B cell (primary cell): ENCODE measurements at regions not wholly inside any gene's neighbourhood (a gene's known extent, or its start where the extent isn't known, plus 50 kb on each side); places are given as distances from the start of the nearest gene placed in this dataset.

ENCODE experiments used
- ATAC-seq: fragments of 200-7000 bp; cut with Tn5 transposase; one replicate; pipeline ENCODE4 v1.10.0; 2021; ENCODE audit warnings: low read depth, mild to moderate bottlenecking, moderate number of reproducible peaks, moderate library complexity
- CTCF ChIA-PET: fragments of 350-600 bp; sonication (Branson Sonifier 250); formaldehyde crosslinking; loops from one replicate; lab custom pipeline; 2021; ENCODE audit warnings: antibody characterized with exemption, inconsistent platforms; lab: Charles Lee
- POLR2A ChIA-PET: fragments of 350-600 bp; sonication (Branson Sonifier 250); formaldehyde crosslinking; loops from one replicate; lab custom pipeline; 2021; ENCODE audit warnings: antibody characterized with exemption; lab: Charles Lee
- DNase-seq: peaks from one replicate; pipeline ENCODE4 v3.0.0; 2013
- H2AFZ ChIP-seq: 2 replicates; pipeline ENCODE4 v1.6.1; 2012; ENCODE audit warnings: mild to moderate bottlenecking, low read depth, low read length; ENCODE audit not compliant: insufficient read depth, poor library complexity, severe bottlenecking
- H3K27ac ChIP-seq, 2 donors: 1 replicate in 1 of 2; 2 replicates in 1 of 2; pipeline ENCODE4 v1.5.1; 2012 to 2013; ENCODE audit warnings: low read length in 2 of 2, mild to moderate bottlenecking in 2 of 2, moderate library complexity in 1 of 2
- H3K27me3 ChIP-seq, 4 experiments: fragments of 200-600 bp in 1 of 4; sonication (generic) in 1 of 4; replicated peaks in 1 of 4; 1 replicate in 2 of 4; 2 replicates in 2 of 4; pipeline versions ENCODE4 v1.6.1 to v1.7.0; 2013 to 2016; ENCODE audit warnings: low read length in 3 of 4, mild to moderate bottlenecking in 2 of 4, mixed read lengths in 1 of 4, moderate library complexity in 1 of 4; ENCODE audit not compliant: insufficient read depth in 4 of 4, control insufficient read depth in 3 of 4; ENCODE audit errors: control extremely low read depth in 1 of 4
- H3K36me3 ChIP-seq, 2 experiments: replicated peaks in 1 of 2; 1 replicate in 1 of 2; 2 replicates in 1 of 2; pipeline versions ENCODE4 v1.6.1 to v1.7.1; 2013; ENCODE audit warnings: low read length in 1 of 2; ENCODE audit not compliant: insufficient read depth in 2 of 2, control insufficient read depth in 1 of 2; ENCODE audit errors: control extremely low read depth in 1 of 2, extremely low read depth in 1 of 2
- H3K4me1 ChIP-seq, 2 donors: fragments of 200-600 bp in 1 of 2; sonication (generic) in 1 of 2; 1 replicate in 1 of 2; 2 replicates in 1 of 2; pipeline versions ENCODE4 v1.5.1 to v1.6.1; 2013 to 2017; ENCODE audit warnings: low read length in 2 of 2; ENCODE audit not compliant: control insufficient read depth in 2 of 2, insufficient read depth in 2 of 2
- H3K4me2 ChIP-seq: replicated peaks from 2 replicates; pipeline ENCODE3; 2012; ENCODE audit warnings: mild to moderate bottlenecking, low read depth, low read length; ENCODE audit not compliant: poor library complexity, severe bottlenecking
- H3K4me3 ChIP-seq, 5 experiments: fragments of 200-600 bp in 1 of 5; sonication (generic) in 1 of 5; 1 replicate in 3 of 5; 2 replicates in 2 of 5; pipeline versions ENCODE4 v1.5.1 to v1.7.0; 2011 to 2016; ENCODE audit warnings: low read length in 4 of 5, mild to moderate bottlenecking in 4 of 5, low read depth in 2 of 5, control low read depth in 1 of 5, moderate library complexity in 1 of 5; ENCODE audit not compliant: insufficient read depth in 1 of 5; ENCODE audit errors: control extremely low read depth in 1 of 5, extremely low read depth in 1 of 5
- H3K79me2 ChIP-seq: fragments of 200-600 bp; sonication (generic); one replicate; pipeline ENCODE4 v1.6.0; 2016; ENCODE audit warnings: low read length; ENCODE audit not compliant: control insufficient read depth, insufficient read depth
- H3K9ac ChIP-seq: fragments of 200-600 bp; sonication (generic); 2 replicates; pipeline ENCODE4 v1.6.1; 2017; ENCODE audit warnings: mild to moderate bottlenecking, low read length, moderate library complexity
- H3K9me3 ChIP-seq, 3 donors: one replicate each; pipeline versions ENCODE4 v1.6.1 to v1.7.1; 2013; ENCODE audit warnings: low read length in 2 of 3; ENCODE audit not compliant: control insufficient read depth in 2 of 3, insufficient read depth in 1 of 3; ENCODE audit errors: control extremely low read depth in 1 of 3
- H4K20me1 ChIP-seq: 2 replicates; pipeline ENCODE4 v1.6.0; 2012; ENCODE audit warnings: mild to moderate bottlenecking, low read length; ENCODE audit not compliant: insufficient read depth, control insufficient read depth, poor library complexity, severe bottlenecking
- H3K27ac Mint-ChIP-seq: one replicate; pipeline ENCODE4 v1.8.0; 2021; ENCODE audit warnings: mixed read lengths
- H3K27me3 Mint-ChIP-seq: one replicate; pipeline ENCODE4 v1.8.0; 2021; ENCODE audit warnings: mixed read lengths
- H3K4me1 Mint-ChIP-seq: one replicate; pipeline ENCODE4 v1.8.0; 2021; ENCODE audit warnings: mixed read lengths
- H3K4me3 Mint-ChIP-seq: one replicate; pipeline ENCODE4 v1.8.0; 2021; ENCODE audit warnings: mixed read lengths
- H3K9me3 Mint-ChIP-seq: one replicate; pipeline ENCODE4 v1.8.0; 2022; ENCODE audit warnings: mixed read lengths; ENCODE audit not compliant: insufficient read depth
- EZH2 ChIP-seq: IDR thresholded peaks from 2 replicates; pipeline ENCODE4 v1.6.1; 2012; ENCODE audit warnings: borderline replicate concordance, low read depth, mild to moderate bottlenecking, moderate library complexity, low read length; ENCODE audit not compliant: insufficient read depth, poor library complexity, severe bottlenecking
- WGBS: methylation state at CpG from one replicate; pipeline ENCODE4 v1.1.5; 2013; ENCODE audit warnings: missing lambda C conversion rate; ENCODE audit not compliant: insufficient coverage; 5-methylcytosine and 5-hydroxymethylcytosine counted together
- intact Hi-C: fragments of 100-400 bp; cut with micrococcal nuclease; formaldehyde crosslinking; loops from one replicate; pipeline ENCODE4 v1.10.0; 2022
- TF ChIP-seq, protein P1 (sequence below): fragments of 200-600 bp; IDR thresholded peaks from one replicate; pipeline ENCODE4 v1.8.0; 2022; ENCODE audit warnings: antibody characterized with exemption, mild to moderate bottlenecking

DNA sequence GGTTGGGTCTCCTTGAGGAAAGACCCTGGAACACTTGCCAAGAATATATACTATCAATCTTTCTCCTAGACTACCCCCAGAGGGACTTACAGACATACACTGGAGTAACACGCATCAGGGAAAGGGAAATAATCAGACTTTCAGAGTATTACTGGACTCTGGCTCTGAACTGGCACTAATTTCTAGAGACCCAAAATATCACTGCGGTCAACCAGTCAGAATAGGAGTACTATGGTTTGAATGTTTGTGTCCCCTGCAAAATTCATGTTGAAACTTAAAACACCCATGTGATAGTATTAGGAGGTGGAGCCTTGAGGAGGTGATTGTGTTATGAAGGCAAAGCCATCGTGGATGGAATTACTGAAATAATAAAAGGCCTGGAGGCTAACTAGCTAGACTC, 323.7 kb downstream of the EN1 start:
- Histone ChIP-seq H3K27ac (no peak overlapping the region), H3K9ac (no peak overlapping the region), H3K4me3 (no peak overlapping the region), H3K4me1 (no peaks in the 10 kb centered on the region), H2AFZ (no peak overlapping the region), H3K9me3 (peaks cover 0 to 16% (median 3%) of the 10 kb centered on the region in 3 donors), H3K36me3 (no peaks in the 10 kb centered on the region), H3K79me2 (no peaks in the 10 kb centered on the region), H3K27me3 (no peaks in the 10 kb centered on the region), H4K20me1 (no peaks in the 10 kb centered on the region), H3K4me2 (no peak overlapping the region)
- intact Hi-C loops, result no loop called here
- no CpG with 5 or more reads among the region's 3 CpGs for WGBS
- no peak overlapping the region for H3K27ac Mint-ChIP-seq
- H3K4me3 Mint-ChIP-seq, result no peak overlapping the region
- H3K4me1 Mint-ChIP-seq, result no peaks in the 10 kb centered on the region
- ChIA-PET POLR2A (no interaction called here), CTCF (no interaction called here)
- no peaks in the 10 kb centered on the region for H3K27me3 Mint-ChIP-seq
- ATAC-seq (no peak), DNase-seq (no peak)
- TF ChIP-seq, protein P1, sequence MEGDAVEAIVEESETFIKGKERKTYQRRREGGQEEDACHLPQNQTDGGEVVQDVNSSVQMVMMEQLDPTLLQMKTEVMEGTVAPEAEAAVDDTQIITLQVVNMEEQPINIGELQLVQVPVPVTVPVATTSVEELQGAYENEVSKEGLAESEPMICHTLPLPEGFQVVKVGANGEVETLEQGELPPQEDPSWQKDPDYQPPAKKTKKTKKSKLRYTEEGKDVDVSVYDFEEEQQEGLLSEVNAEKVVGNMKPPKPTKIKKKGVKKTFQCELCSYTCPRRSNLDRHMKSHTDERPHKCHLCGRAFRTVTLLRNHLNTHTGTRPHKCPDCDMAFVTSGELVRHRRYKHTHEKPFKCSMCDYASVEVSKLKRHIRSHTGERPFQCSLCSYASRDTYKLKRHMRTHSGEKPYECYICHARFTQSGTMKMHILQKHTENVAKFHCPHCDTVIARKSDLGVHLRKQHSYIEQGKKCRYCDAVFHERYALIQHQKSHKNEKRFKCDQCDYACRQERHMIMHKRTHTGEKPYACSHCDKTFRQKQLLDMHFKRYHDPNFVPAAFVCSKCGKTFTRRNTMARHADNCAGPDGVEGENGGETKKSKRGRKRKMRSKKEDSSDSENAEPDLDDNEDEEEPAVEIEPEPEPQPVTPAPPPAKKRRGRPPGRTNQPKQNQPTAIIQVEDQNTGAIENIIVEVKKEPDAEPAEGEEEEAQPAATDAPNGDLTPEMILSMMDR, result no peak
- TF ChIP-seq EZH2, result no peak
- H3K9me3 Mint-ChIP-seq, result no peaks in the 10 kb centered on the region

DNA sequence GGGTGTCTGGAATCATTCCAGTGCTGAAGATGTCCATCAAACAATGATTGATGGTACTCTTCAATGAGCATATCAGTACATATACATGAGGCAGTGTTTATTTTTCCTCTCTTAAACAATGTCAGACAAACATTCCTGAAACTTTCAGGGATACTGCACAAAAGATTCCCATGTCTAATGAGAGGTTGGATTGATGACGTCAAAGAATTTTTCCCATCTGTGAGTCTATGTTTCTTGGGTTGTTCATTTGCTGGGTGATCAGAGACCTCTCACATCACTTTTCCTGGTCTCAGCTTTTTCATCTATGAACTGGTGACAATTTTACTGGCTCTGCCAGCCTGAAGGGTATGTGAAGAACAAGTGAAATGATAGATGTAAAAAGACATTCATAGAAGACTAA, 325.5 kb downstream of the EN1 start:
- intact Hi-C loops, result no loop called here
- Histone ChIP-seq H3K36me3 (no peaks in the 10 kb centered on the region), H4K20me1 (no peaks in the 10 kb centered on the region), H3K4me3 (no peak overlapping the region), H3K4me2 (no peak overlapping the region), H3K4me1 (no peaks in the 10 kb centered on the region), H3K9me3 (peaks cover 0 to 16% (median 3%) of the 10 kb centered on the region in 3 donors), H3K9ac (no peak overlapping the region), H3K27ac (no peak overlapping the region), H3K79me2 (no peaks in the 10 kb centered on the region), H2AFZ (no peak overlapping the region), H3K27me3 (no peaks in the 10 kb centered on the region)
- ATAC-seq (no peak), DNase-seq (no peak)
- no peak for TF ChIP-seq EZH2
- TF ChIP-seq, protein P1, result no peak
- no peak overlapping the region for H3K4me3 Mint-ChIP-seq
- CTCF ChIA-PET, result no interaction called here
- H3K9me3 Mint-ChIP-seq, result no peaks in the 10 kb centered on the region
- no peaks in the 10 kb centered on the region for H3K4me1 Mint-ChIP-seq
- POLR2A ChIA-PET, result no interaction called here
- H3K27me3 Mint-ChIP-seq, result no peaks in the 10 kb centered on the region
- no peak overlapping the region for H3K27ac Mint-ChIP-seq
- WGBS, result no CpG with 5 or more reads among the region's 1 CpG
